Retinal pigment epithelial cell (primary cell): ENCODE measurements at regions not wholly inside any gene's neighbourhood (a gene's known extent, or its start where the extent isn't known, plus 50 kb on each side); places are given as distances from the start of the nearest gene placed in this dataset.

Experiments
- DNase-seq: peaks from one replicate; pipeline ENCODE4 v3.0.0-alpha.2; 2010; ENCODE audit warnings: low read depth
- H3K4me3 ChIP-seq: 2 replicates; pipeline ENCODE4 v1.5.1; 2011; ENCODE audit warnings: mild to moderate bottlenecking, low read length, control low read depth, moderate library complexity
- CTCF ChIP-seq: conservative IDR thresholded peaks from 2 replicates; pipeline ENCODE4 v1.5.1; 2011; ENCODE audit warnings: low read depth, low read length, control low read depth, inconsistent platforms

GRCh38 chr18:30929718-30930117 is 112.8 kb downstream of the DSC3 start:
- no peak for TF ChIP-seq CTCF
- no peak overlapping the region for H3K4me3 ChIP-seq
- DNase-seq: no peak

DNA sequence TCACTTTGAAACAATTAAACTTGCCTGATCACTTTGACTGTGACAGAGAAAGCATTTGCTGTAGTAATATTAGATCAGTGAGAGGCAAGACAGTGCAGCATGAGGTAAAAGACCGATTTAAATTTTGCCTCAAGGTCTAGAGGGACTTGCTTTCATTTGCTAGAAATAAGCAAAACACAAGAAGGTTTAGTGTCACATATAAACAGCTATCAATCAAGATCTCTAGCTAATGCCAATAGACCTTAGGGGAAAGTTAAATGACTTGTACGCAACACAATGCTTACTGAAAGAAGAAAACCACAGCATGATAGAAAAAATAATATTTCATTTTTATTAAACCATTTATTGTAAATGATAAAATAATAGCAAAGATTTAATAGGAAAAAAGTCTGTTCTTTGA is 113.5 kb downstream of the DSC3 start:
- H3K4me3 ChIP-seq: no peak overlapping the region
- no peak for DNase-seq
- TF ChIP-seq CTCF: no peak

- H3K4me3 ChIP-seq: no peak overlapping the region
- no peak for TF ChIP-seq CTCF
- DNase-seq: no peak
Measured at GRCh38 chr18:30927517-30928075, 114.9 kb downstream of the DSC3 start.

DNA sequence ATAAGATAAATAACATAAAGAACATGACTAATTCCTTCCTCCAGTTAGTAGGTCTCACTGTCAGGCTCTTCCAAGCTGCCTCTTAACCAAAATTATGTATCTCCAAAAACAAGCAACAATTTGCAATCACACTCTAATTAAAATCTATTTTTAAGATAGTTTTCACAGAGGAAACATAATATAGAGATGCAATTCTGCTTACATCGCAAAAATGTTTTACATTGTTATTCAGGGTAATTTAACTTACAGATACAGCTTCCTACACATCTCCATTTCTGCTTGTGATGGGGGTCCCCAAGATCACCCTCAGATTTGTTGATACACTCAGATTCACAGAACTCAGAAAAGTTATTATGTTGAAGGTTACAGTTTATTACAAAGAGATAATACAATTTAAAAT is 115.5 kb downstream of the DSC3 start:
- TF ChIP-seq CTCF: no peak
- no peak for DNase-seq
- no peak overlapping the region for H3K4me3 ChIP-seq

DNA sequence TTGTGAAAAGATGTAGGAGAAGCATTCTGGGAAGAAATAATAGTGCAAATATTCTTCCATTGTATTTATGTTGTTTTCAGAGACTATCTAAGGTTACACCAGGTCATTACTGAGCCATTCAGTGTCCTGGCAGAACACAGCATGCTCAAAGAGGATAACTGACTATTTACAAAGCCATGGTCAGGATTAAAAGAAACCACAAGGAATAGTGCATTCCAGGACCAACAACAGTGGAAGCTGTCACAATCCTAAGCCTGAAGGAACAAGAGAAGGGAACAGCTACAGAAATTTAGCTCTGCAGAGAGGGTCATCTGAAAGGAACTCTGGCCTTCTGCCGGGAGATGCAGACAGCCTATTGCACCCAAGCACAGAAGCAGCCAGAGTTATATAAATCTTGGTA is 116.7 kb downstream of the DSC3 start:
- no peak for TF ChIP-seq CTCF
- peak; percentile 42 for DNase-seq
- H3K4me3 ChIP-seq: no peak overlapping the region

GRCh38 chr18:30920757-30921156 is 121.8 kb downstream of the DSC3 start:
- no peak for TF ChIP-seq CTCF
- no peak for DNase-seq

DNA sequence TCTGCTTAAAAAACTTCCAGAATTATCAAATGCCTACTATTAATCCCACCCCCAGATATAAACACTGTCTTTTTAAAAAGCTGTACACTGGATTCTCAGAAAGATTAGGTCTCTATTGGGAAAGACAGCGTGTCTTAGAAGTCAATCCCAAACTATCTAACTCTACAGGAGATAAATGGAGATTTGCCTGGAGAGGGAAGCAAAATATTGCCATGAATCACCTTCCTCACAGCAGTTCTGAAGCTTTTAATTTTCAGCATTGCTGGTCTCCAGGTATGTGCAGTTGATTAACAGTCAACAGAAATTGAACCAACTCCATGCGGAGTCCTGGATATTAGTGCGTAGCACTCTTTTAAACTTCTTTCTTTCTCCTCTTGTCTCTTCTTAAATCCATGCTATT is 122.2 kb downstream of the DSC3 start:
- no peak for DNase-seq
- TF ChIP-seq CTCF: no peak
- H3K4me3 ChIP-seq: no peak overlapping the region

More at GRCh38 chr18:30920757-30921156, 121.8 kb downstream of the DSC3 start:
- no peak overlapping the region for H3K4me3 ChIP-seq
